HCT116 (cell line): ENCODE measurements at regions not wholly inside any gene's neighbourhood (a gene's known extent, or its start where the extent isn't known, plus 50 kb on each side); places are given as distances from the start of the nearest gene placed in this dataset.

ENCODE experiments used
- SIN3A ChIP-seq: IDR thresholded peaks from 2 replicates; pipeline ENCODE4 v1.6.1; 2012; ENCODE audit warnings: low read depth
- TF ChIP-seq, protein P1 (sequence below), 3 experiments: fragments of 200-600 bp in 1 of 3; sonication (generic) in 1 of 3; IDR thresholded peaks in 2 of 3; conservative IDR thresholded peaks in 1 of 3; 2 replicates each; pipeline ENCODE4 v1.5.1; 2012 to 2017; ENCODE audit warnings: low read depth in 2 of 3, low read length in 2 of 3, antibody characterized with exemption in 1 of 3, borderline replicate concordance in 1 of 3, control low read depth in 1 of 3, mild to moderate bottlenecking in 1 of 3, mixed read lengths in 1 of 3, mixed run types in 1 of 3, moderate library complexity in 1 of 3; ENCODE audit not compliant: insufficient read depth in 1 of 3

DNA sequence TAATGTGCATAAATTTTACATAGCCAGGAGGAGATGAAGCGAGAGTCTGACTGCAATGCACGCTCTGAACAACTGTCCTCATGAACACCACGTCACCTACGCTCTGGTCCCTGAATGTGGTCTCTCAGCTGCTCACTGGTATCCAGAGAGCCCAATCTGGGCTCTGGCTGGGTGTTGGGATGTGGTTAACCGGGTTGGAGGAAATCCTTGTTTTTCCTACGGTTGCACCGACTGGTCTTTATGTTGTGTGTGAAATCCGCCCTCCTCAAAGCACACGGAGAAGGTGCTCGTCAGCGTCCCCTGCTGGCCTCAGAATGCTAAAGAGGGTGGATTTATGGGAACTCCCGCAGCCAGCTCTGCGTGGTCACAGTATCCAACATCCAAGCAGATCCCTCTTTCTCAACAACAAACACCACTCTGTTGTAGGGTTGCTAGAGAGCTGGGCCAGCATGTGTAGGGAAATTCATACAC lies 51.8 kb upstream of the FAM89A start:
- TF ChIP-seq, protein P1, sequence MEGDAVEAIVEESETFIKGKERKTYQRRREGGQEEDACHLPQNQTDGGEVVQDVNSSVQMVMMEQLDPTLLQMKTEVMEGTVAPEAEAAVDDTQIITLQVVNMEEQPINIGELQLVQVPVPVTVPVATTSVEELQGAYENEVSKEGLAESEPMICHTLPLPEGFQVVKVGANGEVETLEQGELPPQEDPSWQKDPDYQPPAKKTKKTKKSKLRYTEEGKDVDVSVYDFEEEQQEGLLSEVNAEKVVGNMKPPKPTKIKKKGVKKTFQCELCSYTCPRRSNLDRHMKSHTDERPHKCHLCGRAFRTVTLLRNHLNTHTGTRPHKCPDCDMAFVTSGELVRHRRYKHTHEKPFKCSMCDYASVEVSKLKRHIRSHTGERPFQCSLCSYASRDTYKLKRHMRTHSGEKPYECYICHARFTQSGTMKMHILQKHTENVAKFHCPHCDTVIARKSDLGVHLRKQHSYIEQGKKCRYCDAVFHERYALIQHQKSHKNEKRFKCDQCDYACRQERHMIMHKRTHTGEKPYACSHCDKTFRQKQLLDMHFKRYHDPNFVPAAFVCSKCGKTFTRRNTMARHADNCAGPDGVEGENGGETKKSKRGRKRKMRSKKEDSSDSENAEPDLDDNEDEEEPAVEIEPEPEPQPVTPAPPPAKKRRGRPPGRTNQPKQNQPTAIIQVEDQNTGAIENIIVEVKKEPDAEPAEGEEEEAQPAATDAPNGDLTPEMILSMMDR (IDR thresholded peaks at IDR 0.05 in 2 of 3, conservative IDR thresholded peaks at IDR 0.05 in 1 of 3; ENCODE audit: borderline replicate concordance in 1 of 3, insufficient read depth in 1 of 3, low read depth in 2 of 3, low read length in 2 of 3), result peak; percentile 75 to 94 (median 92); a peak in 5 of 6 replicates
- TF ChIP-seq SIN3A, result no peak
